Activated naive CD4-positive, alpha-beta T cell treated with anti-CD3 and anti-CD28 coated beads, Interleukin-2, amount 50 U/mL, for 72 hours (primary cell): ENCODE measurements at regions not wholly inside any gene's neighbourhood (a gene's known extent, or its start where the extent isn't known, plus 50 kb on each side); places are given as distances from the start of the nearest gene placed in this dataset.

Experiments used
- ATAC-seq, 2 donors: fragments of 150-1000 bp; cut with Tn5 transposase; 2 replicates each; pipeline ENCODE4 v1.10.0; 2021; ENCODE audit warnings: mild to moderate bottlenecking in 2 of 2, moderate library complexity in 2 of 2
- DNase-seq, 2 donors: peaks; one replicate each; pipeline ENCODE4 v3.0.0; 2021 to 2022; ENCODE audit warnings: low spot score in 2 of 2
- H3K27ac Mint-ChIP-seq, 2 donors: one replicate each; pipeline ENCODE4 v1.8.0; 2022; ENCODE audit warnings: mild to moderate bottlenecking in 2 of 2, mixed read lengths in 2 of 2
- H3K36me3 Mint-ChIP-seq, 2 donors: one replicate each; pipeline ENCODE4 v1.8.0; 2022; ENCODE audit warnings: mixed read lengths in 2 of 2
- H3K9me3 Mint-ChIP-seq, 2 donors: one replicate each; pipeline ENCODE4 v1.8.0; 2022; ENCODE audit warnings: mixed read lengths in 2 of 2

GRCh38 chr3:1828519-1828918 lies 270.1 kb upstream of the CNTN4 start:
- Mint-ChIP-seq H3K27ac (no peak overlapping the region), H3K9me3 (peaks cover under 1 to 6% of the 10 kb centered on the region in 2 donors), H3K36me3 (no peaks in the 10 kb centered on the region)
- no peak for ATAC-seq
- no peak for DNase-seq

- H3K27ac Mint-ChIP-seq, result no peak overlapping the region
- H3K9me3 Mint-ChIP-seq, result peaks cover 9 to 11% of the 10 kb centered on the region in 2 donors
- DNase-seq (no peak), ATAC-seq (no peak)
- no peaks in the 10 kb centered on the region for H3K36me3 Mint-ChIP-seq
These were observed 267.8 kb upstream of the CNTN4 start for GRCh38 chr3:1830851-1831250.

GRCh38 chr3:1832395-1832794 lies 266.3 kb upstream of the CNTN4 start:
- Mint-ChIP-seq H3K36me3 (no peaks in the 10 kb centered on the region), H3K9me3 (peaks cover 5 to 9% of the 10 kb centered on the region in 2 donors), H3K27ac (no peak overlapping the region)
- DNase-seq (no peak), ATAC-seq (no peak)

GRCh38 chr3:1843111-1843510 lies 255.6 kb upstream of the CNTN4 start:
- Mint-ChIP-seq H3K36me3 (no peaks in the 10 kb centered on the region), H3K27ac (no peak overlapping the region), H3K9me3 (peaks cover 7 to 13% of the 10 kb centered on the region in 2 donors)
- DNase-seq (no peak), ATAC-seq (no peak)

GRCh38 chr3:1847571-1847970 lies 251.1 kb upstream of the CNTN4 start:
- peaks cover 0 to 4% of the 10 kb centered on the region in 2 donors for H3K36me3 Mint-ChIP-seq
- ATAC-seq, result no peak
- DNase-seq, result no peak
- peaks cover 3 to 14% of the 10 kb centered on the region in 2 donors for H3K9me3 Mint-ChIP-seq
- H3K27ac Mint-ChIP-seq, result no peak overlapping the region

GRCh38 chr3:1848935-1849334 lies 249.7 kb upstream of the CNTN4 start:
- Mint-ChIP-seq H3K27ac (no peak overlapping the region), H3K36me3 (peaks cover 0 to 4% of the 10 kb centered on the region in 2 donors), H3K9me3 (peaks cover 3 to 14% of the 10 kb centered on the region in 2 donors)
- no peak for ATAC-seq
- DNase-seq, result no peak

GRCh38 chr3:1852950-1853349 lies 245.7 kb upstream of the CNTN4 start:
- peaks cover 0 to 4% of the 10 kb centered on the region in 2 donors for H3K36me3 Mint-ChIP-seq
- ATAC-seq (no peak), DNase-seq (no peak)
- peaks cover 0 to 14% of the 10 kb centered on the region in 2 donors for H3K9me3 Mint-ChIP-seq
- no peak overlapping the region for H3K27ac Mint-ChIP-seq

- Mint-ChIP-seq H3K27ac (no peak overlapping the region), H3K9me3 (peaks cover 0 to 10% of the 10 kb centered on the region in 2 donors), H3K36me3 (peaks cover 0 to 4% of the 10 kb centered on the region in 2 donors)
- ATAC-seq (no peak), DNase-seq (no peak)
These were observed 242.8 kb upstream of the CNTN4 start for GRCh38 chr3:1855841-1856240.

- Mint-ChIP-seq H3K27ac (no peak overlapping the region), H3K36me3 (no peaks in the 10 kb centered on the region), H3K9me3 (peaks cover 0 to 15% of the 10 kb centered on the region in 2 donors)
- ATAC-seq, result no peak
- DNase-seq, result no peak
These were observed 227.9 kb upstream of the CNTN4 start for GRCh38 chr3:1870738-1871137.

- DNase-seq, result no peak
- no peaks in the 10 kb centered on the region for H3K36me3 Mint-ChIP-seq
- no peak for ATAC-seq
- H3K27ac Mint-ChIP-seq, result no peak overlapping the region
- peaks cover 2 to 9% of the 10 kb centered on the region in 2 donors for H3K9me3 Mint-ChIP-seq
These were observed 215.1 kb upstream of the CNTN4 start for GRCh38 chr3:1883534-1883933.

GRCh38 chr3:1892459-1892858 lies 206.2 kb upstream of the CNTN4 start:
- DNase-seq, result no peak
- ATAC-seq, result no peak
- Mint-ChIP-seq H3K36me3 (peaks cover 0 to 13% of the 10 kb centered on the region in 2 donors), H3K9me3 (peaks cover 15 to 25% of the 10 kb centered on the region in 2 donors), H3K27ac (no peak overlapping the region)

- no peak overlapping the region for H3K27ac Mint-ChIP-seq
- ATAC-seq (no peak), DNase-seq (no peak)
- H3K36me3 Mint-ChIP-seq, result no peaks in the 10 kb centered on the region
- peaks cover 14 to 15% of the 10 kb centered on the region in 2 donors for H3K9me3 Mint-ChIP-seq
These were observed 196.2 kb upstream of the CNTN4 start for GRCh38 chr3:1902416-1902815.

GRCh38 chr3:1903111-1903510 lies 195.6 kb upstream of the CNTN4 start:
- Mint-ChIP-seq H3K9me3 (peaks cover 14 to 15% of the 10 kb centered on the region in 2 donors), H3K27ac (no peak overlapping the region), H3K36me3 (no peaks in the 10 kb centered on the region)
- DNase-seq (no peak), ATAC-seq (no peak)

- no peaks in the 10 kb centered on the region for H3K36me3 Mint-ChIP-seq
- peaks cover 4 to 7% of the 10 kb centered on the region in 2 donors for H3K9me3 Mint-ChIP-seq
- DNase-seq (no peak), ATAC-seq (no peak)
- no peak overlapping the region for H3K27ac Mint-ChIP-seq
These were observed 190.8 kb upstream of the CNTN4 start for GRCh38 chr3:1907911-1908310.

GRCh38 chr3:1908651-1909445 lies 189.8 kb upstream of the CNTN4 start:
- ATAC-seq (no peak), DNase-seq (no peak)
- no peaks in the 10 kb centered on the region for H3K36me3 Mint-ChIP-seq
- no peak overlapping the region for H3K27ac Mint-ChIP-seq
- H3K9me3 Mint-ChIP-seq, result peaks cover 4% of the 10 kb centered on the region in 2 donors

GRCh38 chr3:1910322-1910721 lies 188.3 kb upstream of the CNTN4 start:
- ATAC-seq, result no peak
- peaks cover 4% of the 10 kb centered on the region in 2 donors for H3K9me3 Mint-ChIP-seq
- H3K27ac Mint-ChIP-seq, result no peak overlapping the region
- no peaks in the 10 kb centered on the region for H3K36me3 Mint-ChIP-seq
- no peak for DNase-seq

GRCh38 chr3:1929788-1930414 lies 168.8 kb upstream of the CNTN4 start:
- H3K9me3 Mint-ChIP-seq, result peaks cover 18 to 31% of the 10 kb centered on the region in 2 donors

GRCh38 chr3:1938975-1939374 lies 159.7 kb upstream of the CNTN4 start:
- peaks cover 12 to 18% of the 10 kb centered on the region in 2 donors for H3K9me3 Mint-ChIP-seq
- DNase-seq, result no peak
- no peak overlapping the region for H3K27ac Mint-ChIP-seq
- ATAC-seq, result no peak
- no peaks in the 10 kb centered on the region for H3K36me3 Mint-ChIP-seq

More at GRCh38 chr3:1929788-1930414, 168.8 kb upstream of the CNTN4 start:
- DNase-seq (no peak), ATAC-seq (no peak)
- peaks cover 0 to 9% of the 10 kb centered on the region in 2 donors for H3K36me3 Mint-ChIP-seq
- no peak overlapping the region for H3K27ac Mint-ChIP-seq
